ENCODE measurements at regions not wholly inside any gene's neighbourhood (a gene's known extent, or its start where the extent isn't known, plus 50 kb on each side); places are given as distances from the start of the nearest gene placed in this dataset.

- Histone ChIP-seq H3K79me2 (ENCODE audit: insufficient read depth, low read length) (no peaks in the 10 kb centered on the region), H4K20me1 (ENCODE audit: control insufficient read depth, insufficient read depth, insufficient read length) (no peaks in the 10 kb centered on the region), H3K18ac (ENCODE audit: insufficient read length, low read depth, low read length) (no peak overlapping the region), H2BK15ac (ENCODE audit: low read depth, low read length) (no peak overlapping the region), H4K5ac (ENCODE audit: insufficient read length, low read depth, low read length) (no peak overlapping the region), H3K23me2 (ENCODE audit: insufficient read length, low read depth, low read length, poor library complexity, severe bottlenecking) (no peaks in the 10 kb centered on the region), H3K79me1 (ENCODE audit: insufficient read depth, low read depth, low read length, poor library complexity, severe bottlenecking) (no peaks in the 10 kb centered on the region), H3K56ac (ENCODE audit: insufficient read length, low read depth, low read length) (no peak overlapping the region), H2BK20ac (ENCODE audit: low read depth, low read length, poor library complexity, severe bottlenecking) (no peak overlapping the region), H2BK12ac (ENCODE audit: insufficient read length, low read depth, low read length) (no peak overlapping the region), H3K14ac (ENCODE audit: insufficient read depth, low read length) (no peak overlapping the region), H3K4ac (ENCODE audit: low read depth, low read length) (no peak overlapping the region), H3K4me1 (ENCODE audit: insufficient read depth, low read length) (no peaks in the 10 kb centered on the region), H3K23ac (ENCODE audit: insufficient read length, low read depth, low read length) (no peak overlapping the region), H3K27ac (ENCODE audit: insufficient read length, low read depth, low read length) (no peak overlapping the region), H2AFZ (ENCODE audit: low read length) (no peak overlapping the region), H4K8ac (replicated peaks; ENCODE audit: insufficient read length, low read depth, low read length) (no peak overlapping the region), H3K27me3 (ENCODE audit: insufficient read depth, low read length) (no peaks in the 10 kb centered on the region), H3K4me2 (ENCODE audit: insufficient read depth, insufficient read length, low read length) (no peak overlapping the region), H3K9me3 (ENCODE audit: control insufficient read depth, low read depth, low read length) (no peaks in the 10 kb centered on the region), H2AK5ac (ENCODE audit: insufficient read length, low read length) (no peak overlapping the region), H4K91ac (ENCODE audit: insufficient read length, low read depth, low read length) (no peak overlapping the region), H2BK5ac (ENCODE audit: insufficient read length, low read length) (no peak overlapping the region), H2BK120ac (ENCODE audit: low read depth, low read length, poor library complexity, severe bottlenecking) (no peak overlapping the region), H3K9ac (ENCODE audit: extremely low read depth, insufficient read length, low read length) (no peak overlapping the region), H3T11ph (ENCODE audit: low read length) (no peak overlapping the region)
- no peak for DNase-seq
- H3K27ac Mint-ChIP-seq, result no peak overlapping the region
- H3K36me3 Mint-ChIP-seq (ENCODE audit: insufficient read depth in 1 of 3, low read depth in 3 of 3), result peaks cover 6 to 9% (median 8%) of the 10 kb centered on the region in 3 experiments; a peak in 6 of 7 replicates
- peaks cover 9 to 14% of the 10 kb centered on the region in 2 experiments for H3K9me3 Mint-ChIP-seq
- no CpG with 5 or more reads among the region's 2 CpGs for WGBS (ENCODE audit: extremely low coverage, insufficient read length, low lambda C conversion rate)
- H3K27me3 Mint-ChIP-seq (ENCODE audit: low read depth), result no peaks in the 10 kb centered on the region
- H3K4me1 Mint-ChIP-seq, result no peaks in the 10 kb centered on the region
- no peak overlapping the region for H3K4me3 Mint-ChIP-seq
- no peak for TF ChIP-seq CTCF (conservative IDR thresholded peaks at IDR 0.05)
Observed at GRCh38 chr9:99682870-99683269, 138.8 kb upstream of the NR4A3 start.
